GM10266 (cell line): ENCODE measurements at regions not wholly inside any gene's neighbourhood (a gene's known extent, or its start where the extent isn't known, plus 50 kb on each side); places are given as distances from the start of the nearest gene placed in this dataset.

Experiments
- DNase-seq: peaks from one replicate; pipeline ENCODE4 v3.0.0; 2012; ENCODE audit errors: extremely low spot score
- TF ChIP-seq, protein P1 (sequence below): IDR thresholded peaks from 2 replicates; pipeline ENCODE4 v1.5.1; 2012; ENCODE audit warnings: mild to moderate bottlenecking, low read depth; ENCODE audit not compliant: control insufficient read depth, insufficient read depth; ENCODE audit errors: missing control alignments

DNA sequence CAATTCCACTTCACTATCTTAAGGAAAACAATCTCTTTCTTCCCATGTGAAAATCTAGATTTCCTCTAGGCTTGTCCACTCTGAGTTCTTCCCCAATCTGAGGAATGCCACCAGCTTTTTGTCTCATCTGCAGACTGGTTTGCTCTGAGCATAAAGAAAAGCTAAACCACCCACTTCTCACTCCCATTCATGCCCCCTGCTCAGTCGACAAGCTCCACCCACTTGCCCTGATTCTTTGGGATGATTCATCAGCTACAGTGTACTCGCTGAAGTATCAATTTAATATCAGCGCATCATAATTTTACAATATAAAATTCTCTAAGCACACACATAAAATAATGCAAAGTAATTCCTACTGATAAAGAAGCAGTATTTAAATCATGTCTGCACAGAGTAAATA, 209.1 kb downstream of the GRIN2B start:
- DNase-seq: no peak
- TF ChIP-seq, protein P1, sequence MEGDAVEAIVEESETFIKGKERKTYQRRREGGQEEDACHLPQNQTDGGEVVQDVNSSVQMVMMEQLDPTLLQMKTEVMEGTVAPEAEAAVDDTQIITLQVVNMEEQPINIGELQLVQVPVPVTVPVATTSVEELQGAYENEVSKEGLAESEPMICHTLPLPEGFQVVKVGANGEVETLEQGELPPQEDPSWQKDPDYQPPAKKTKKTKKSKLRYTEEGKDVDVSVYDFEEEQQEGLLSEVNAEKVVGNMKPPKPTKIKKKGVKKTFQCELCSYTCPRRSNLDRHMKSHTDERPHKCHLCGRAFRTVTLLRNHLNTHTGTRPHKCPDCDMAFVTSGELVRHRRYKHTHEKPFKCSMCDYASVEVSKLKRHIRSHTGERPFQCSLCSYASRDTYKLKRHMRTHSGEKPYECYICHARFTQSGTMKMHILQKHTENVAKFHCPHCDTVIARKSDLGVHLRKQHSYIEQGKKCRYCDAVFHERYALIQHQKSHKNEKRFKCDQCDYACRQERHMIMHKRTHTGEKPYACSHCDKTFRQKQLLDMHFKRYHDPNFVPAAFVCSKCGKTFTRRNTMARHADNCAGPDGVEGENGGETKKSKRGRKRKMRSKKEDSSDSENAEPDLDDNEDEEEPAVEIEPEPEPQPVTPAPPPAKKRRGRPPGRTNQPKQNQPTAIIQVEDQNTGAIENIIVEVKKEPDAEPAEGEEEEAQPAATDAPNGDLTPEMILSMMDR: no peak

DNA sequence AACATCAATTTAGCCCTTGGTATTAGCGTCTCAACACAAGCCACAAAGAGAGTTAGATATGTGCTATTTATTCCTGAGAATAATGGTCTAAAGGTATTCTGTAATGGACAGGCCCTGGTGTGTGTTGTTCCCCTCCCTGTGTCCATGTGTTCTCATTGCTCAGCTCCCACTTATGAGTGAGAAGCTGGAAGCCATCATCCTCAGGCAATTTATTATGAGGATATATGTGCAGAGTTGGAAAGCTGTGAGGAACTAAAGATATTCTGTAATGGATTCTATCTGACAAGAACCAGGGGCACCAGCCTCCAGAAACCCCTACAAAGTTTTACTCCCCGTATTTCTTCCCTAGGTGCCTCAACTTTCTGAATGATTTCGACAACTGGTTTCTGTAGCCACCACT, 210.8 kb downstream of the GRIN2B start:
- TF ChIP-seq, protein P1: no peak
- no peak for DNase-seq

DNA sequence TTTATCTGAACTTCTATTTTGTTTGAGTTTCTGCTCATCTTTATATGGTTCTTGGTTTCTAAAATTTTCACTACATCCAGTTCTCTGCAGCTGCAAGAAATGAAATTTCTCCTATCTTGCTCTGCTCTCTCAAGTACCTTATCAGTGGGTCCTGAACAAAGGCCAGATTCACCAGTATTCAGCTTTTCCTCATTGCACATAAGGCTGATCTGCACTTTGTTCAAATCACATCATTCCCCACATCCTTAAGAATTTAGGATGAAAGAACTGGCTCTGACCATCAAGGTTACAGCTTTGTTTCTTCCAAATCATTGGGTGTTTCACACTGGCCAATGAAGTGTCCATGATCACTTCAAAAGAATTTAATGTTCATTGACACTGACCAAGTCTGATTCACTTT, 211.4 kb downstream of the GRIN2B start:
- TF ChIP-seq, protein P1: no peak
- DNase-seq: no peak

DNA sequence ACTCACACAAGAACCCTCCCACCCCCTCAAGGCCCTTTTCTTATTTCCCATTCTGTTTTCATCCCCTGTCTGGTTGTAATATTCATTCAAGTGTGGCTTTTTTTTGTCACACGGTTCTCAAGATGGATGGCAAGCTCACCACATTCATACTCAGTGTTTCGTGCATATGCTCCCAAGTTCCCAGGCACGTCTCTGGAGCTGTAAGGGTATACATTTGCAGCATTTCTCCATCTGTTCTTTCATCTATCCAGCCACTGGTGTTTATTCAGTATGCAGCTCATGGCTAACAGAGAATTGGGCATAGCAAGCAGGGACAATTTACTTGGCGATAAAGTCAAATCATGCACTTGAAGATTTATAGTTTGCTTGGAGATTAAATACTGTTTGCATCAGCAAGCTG, 212.1 kb downstream of the GRIN2B start:
- DNase-seq: no peak
- TF ChIP-seq, protein P1: no peak

DNA sequence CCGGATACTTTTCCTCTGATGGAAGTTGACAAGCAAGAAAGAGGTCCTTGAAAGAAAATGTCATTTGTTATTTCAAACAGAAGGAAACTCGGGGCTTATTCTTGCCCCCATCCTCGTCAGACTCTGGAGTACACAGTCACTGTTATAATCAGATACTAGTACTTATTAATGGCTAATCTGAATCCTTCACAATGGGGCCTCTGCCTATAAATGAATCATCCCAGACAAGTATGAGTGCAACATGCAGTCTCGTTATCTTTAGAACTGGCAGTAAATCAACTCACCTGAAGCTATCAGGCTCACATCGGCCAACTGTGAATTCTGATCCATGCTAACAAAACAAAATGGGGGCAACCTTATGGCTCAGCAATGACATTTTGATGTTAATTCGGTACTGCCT, 216.7 kb downstream of the GRIN2B start:
- no peak for DNase-seq
- TF ChIP-seq, protein P1: no peak

DNA sequence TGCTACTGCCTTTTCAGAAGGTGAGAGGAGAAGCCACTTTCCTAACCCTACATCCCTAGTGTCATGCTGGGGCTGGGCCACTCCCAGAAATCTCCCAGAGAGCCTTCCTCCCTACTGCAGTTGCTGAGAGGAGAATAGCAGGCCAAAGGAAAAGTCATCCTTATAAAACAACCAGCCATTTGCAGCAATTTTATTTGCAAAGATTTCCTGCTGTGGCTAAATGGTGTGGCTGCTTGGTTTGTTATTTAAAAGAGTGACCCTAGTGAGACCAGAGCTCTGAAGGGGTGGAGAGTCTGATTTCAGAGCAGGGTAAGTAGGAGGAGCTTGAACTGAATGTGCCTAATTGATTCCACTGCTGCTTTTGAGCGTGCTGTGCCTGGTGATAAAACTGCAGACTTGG, 232.0 kb downstream of the GRIN2B start:
- DNase-seq: no peak
- TF ChIP-seq, protein P1: no peak

DNA sequence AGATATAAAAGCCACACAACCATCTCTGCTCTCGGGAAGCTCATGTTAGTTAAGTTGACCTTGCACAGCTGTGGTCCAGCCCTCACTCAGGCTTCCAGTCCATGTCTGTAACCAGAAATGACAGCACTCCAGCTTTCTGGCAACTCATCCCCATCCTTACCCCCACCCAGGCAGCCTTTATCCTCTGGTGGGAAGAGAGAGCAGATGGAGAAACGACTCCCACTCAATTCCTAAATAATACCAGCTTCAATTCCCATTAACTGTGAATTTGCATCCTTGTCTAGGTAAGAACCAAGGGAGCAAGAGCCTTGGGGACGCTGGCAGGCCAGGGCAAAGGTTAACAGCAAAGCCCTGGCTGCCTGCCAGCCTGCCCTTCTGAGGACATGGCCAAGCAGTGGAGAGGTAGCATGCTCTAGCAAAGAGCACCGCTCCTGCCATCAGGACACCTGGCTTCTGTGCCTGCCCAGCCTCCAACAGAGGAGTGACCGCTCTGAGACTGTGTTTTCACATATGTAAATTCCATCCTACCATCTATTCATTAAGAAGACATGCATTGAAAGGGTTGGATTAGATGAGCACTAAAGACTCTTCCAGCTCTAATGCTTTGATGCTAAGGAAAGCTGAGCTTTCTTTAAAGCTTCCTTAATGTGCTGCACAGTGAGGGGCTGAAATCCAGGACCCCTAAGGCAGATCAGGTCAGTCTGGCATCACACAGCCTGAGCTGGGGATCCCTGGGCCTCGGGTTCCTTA, 236.1 kb downstream of the GRIN2B start:
- DNase-seq: no peak
- TF ChIP-seq, protein P1: no peak
